ENCODE measurements at regions not wholly inside any gene's neighbourhood (a gene's known extent, or its start where the extent isn't known, plus 50 kb on each side); places are given as distances from the start of the nearest gene placed in this dataset.

GRCh38 chr21:15352009-15352408 is 287.2 kb upstream of the NRIP1 start:
- TF ChIP-seq POLR2A (IDR thresholded peaks at IDR 0.05; ENCODE audit: low read depth, low read length) (no peak), TAF1 (IDR thresholded peaks at IDR 0.05; ENCODE audit: borderline replicate concordance, low read depth, low read length) (no peak)

Data from GM12892 (cell line).